Upper lobe of left lung (tissue), 4 donors: ENCODE measurements at regions not wholly inside any gene's neighbourhood (a gene's known extent, or its start where the extent isn't known, plus 50 kb on each side); places are given as distances from the start of the nearest gene placed in this dataset.

Source experiments
- POLR2A ChIP-seq, 4 donors: fragments of 450-650 bp; IDR thresholded peaks; one replicate each; pipeline ENCODE4 v1.5.1; 2016 to 2017; ENCODE audit warnings: antibody characterized with exemption in 4 of 4, mild to moderate bottlenecking in 2 of 4
- POLR2AphosphoS5 ChIP-seq, 2 donors: sonication (generic); formaldehyde crosslinking; IDR thresholded peaks; one replicate each; pipeline ENCODE4 v1.5.1; 2017; ENCODE audit warnings: antibody characterized with exemption in 2 of 2
- TF ChIP-seq, protein P1 (sequence below), 6 experiments: fragments of 450-650 bp in 4 of 6; fragments of 200-600 bp in 2 of 6; sonication (generic) in 2 of 6; IDR thresholded peaks; one replicate each; pipeline ENCODE4 v1.5.1; 2016 to 2019; ENCODE audit warnings: antibody characterized with exemption in 6 of 6

DNA sequence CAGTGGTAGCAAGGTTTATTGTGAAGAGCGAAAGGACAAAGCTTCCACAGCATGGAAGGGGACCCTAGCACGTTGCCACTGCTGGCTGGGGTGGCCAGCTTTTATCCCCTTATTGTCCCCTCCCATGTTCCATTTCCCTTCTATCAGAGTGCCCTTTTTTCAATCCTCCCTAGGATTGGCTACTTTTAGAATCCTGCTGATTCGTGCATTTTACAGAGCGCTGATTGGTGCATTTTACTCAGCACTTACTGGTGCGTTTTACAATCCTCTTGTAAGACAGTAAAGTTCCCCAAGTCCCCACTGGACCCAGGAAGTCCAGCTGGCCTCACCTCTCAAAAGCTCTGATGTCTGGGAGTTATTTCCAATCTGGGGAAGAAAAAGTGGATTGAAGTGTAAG lies 90.1 kb downstream of the CD8B2 start:
- TF ChIP-seq POLR2AphosphoS5 (IDR thresholded peaks at IDR 0.05) = no peak
- TF ChIP-seq, protein P1, sequence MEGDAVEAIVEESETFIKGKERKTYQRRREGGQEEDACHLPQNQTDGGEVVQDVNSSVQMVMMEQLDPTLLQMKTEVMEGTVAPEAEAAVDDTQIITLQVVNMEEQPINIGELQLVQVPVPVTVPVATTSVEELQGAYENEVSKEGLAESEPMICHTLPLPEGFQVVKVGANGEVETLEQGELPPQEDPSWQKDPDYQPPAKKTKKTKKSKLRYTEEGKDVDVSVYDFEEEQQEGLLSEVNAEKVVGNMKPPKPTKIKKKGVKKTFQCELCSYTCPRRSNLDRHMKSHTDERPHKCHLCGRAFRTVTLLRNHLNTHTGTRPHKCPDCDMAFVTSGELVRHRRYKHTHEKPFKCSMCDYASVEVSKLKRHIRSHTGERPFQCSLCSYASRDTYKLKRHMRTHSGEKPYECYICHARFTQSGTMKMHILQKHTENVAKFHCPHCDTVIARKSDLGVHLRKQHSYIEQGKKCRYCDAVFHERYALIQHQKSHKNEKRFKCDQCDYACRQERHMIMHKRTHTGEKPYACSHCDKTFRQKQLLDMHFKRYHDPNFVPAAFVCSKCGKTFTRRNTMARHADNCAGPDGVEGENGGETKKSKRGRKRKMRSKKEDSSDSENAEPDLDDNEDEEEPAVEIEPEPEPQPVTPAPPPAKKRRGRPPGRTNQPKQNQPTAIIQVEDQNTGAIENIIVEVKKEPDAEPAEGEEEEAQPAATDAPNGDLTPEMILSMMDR (IDR thresholded peaks at IDR 0.05) = no peak
- no peak for TF ChIP-seq POLR2A (IDR thresholded peaks at IDR 0.05)
